Suprapubic skin (tissue), 4 donors: ENCODE measurements at regions not wholly inside any gene's neighbourhood (a gene's known extent, or its start where the extent isn't known, plus 50 kb on each side); places are given as distances from the start of the nearest gene placed in this dataset.

Experiments used
- CTCF ChIP-seq, 2 donors: fragments of 200-600 bp in 1 of 2; fragments of 450-650 bp in 1 of 2; sonication (generic) in 1 of 2; IDR thresholded peaks; one replicate each; pipeline ENCODE4 v1.5.1; 2016 to 2019; ENCODE audit warnings: antibody characterized with exemption in 2 of 2, mild to moderate bottlenecking in 1 of 2, moderate library complexity in 1 of 2
- EP300 ChIP-seq: sonication (generic); formaldehyde crosslinking; IDR thresholded peaks from one replicate; pipeline ENCODE4 v1.6.1; 2017; ENCODE audit warnings: antibody characterized with exemption
- POLR2A ChIP-seq, 2 donors: fragments of 450-650 bp; IDR thresholded peaks; one replicate each; pipeline ENCODE4 v1.6.1; 2017; ENCODE audit warnings: antibody characterized with exemption in 2 of 2, mild to moderate bottlenecking in 2 of 2, moderate library complexity in 2 of 2
- POLR2AphosphoS5 ChIP-seq, 3 donors: sonication (generic); formaldehyde crosslinking; IDR thresholded peaks; one replicate each; pipeline ENCODE4 v1.6.1; 2017; ENCODE audit warnings: antibody characterized with exemption in 3 of 3

GRCh38 chr7:142612237-142612881, 136.9 kb upstream of the PRSS1 start:
- TF ChIP-seq CTCF (IDR thresholded peaks at IDR 0.05): no peak
- TF ChIP-seq POLR2AphosphoS5 (IDR thresholded peaks at IDR 0.05): no peak
- TF ChIP-seq EP300: no peak
- no peak for TF ChIP-seq POLR2A (IDR thresholded peaks at IDR 0.05)
